ENCODE measurements at regions not wholly inside any gene's neighbourhood (a gene's known extent, or its start where the extent isn't known, plus 50 kb on each side); places are given as distances from the start of the nearest gene placed in this dataset.

- TF ChIP-seq CTCF (IDR thresholded peaks at IDR 0.05) (no peak), POLR2A (IDR thresholded peaks at IDR 0.05) (no peak)
Observed at GRCh38 chr9:135378751-135379150, 100.8 kb upstream of the PPP1R26 start.
